NCI-H1105 (cell line): ENCODE measurements at regions not wholly inside any gene's neighbourhood (a gene's known extent, or its start where the extent isn't known, plus 50 kb on each side); places are given as distances from the start of the nearest gene placed in this dataset.

Experiments used
- DNase-seq: peaks from one replicate; lab custom pipeline; 2025; lab: John Stamatoyannopoulos, UW

DNA sequence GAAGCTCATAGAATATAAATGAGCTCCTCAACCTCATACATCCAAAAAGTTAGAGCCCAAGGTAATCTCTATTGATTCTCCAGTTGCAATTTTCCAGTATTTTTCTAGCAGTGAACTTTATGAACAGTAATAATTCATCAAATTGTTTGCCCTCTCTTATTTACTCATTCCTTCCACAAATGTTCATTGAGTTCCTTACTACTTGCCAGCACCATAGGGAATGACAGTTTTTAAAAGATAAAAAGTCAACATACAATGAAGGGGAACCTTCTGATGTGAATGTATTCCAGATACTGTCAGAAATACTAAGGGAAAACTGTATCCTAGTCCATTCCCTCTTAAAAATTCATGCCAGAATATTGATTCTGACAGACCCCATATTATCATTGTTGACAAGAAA is 277.0 kb upstream of the C1orf87 start:
- no peak for DNase-seq

DNA sequence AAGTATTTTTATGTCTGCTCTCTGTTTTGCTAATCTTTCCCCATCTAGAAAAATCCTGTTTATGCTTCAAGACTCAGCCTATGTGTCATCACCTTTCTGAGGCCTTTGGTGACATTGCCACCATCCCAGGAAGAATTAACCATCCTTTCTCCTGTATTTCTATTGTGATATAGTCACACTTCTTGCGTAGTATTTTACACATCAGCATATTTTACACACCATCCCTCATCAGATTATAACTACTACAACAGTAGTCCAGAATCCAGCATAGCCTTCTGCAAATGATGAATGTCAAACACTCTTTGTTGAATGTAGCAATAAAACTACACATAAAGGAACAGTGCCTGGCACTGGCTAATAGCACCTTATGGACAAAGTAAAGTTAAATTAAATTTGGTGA is 275.3 kb upstream of the C1orf87 start:
- DNase-seq: no peak

DNA sequence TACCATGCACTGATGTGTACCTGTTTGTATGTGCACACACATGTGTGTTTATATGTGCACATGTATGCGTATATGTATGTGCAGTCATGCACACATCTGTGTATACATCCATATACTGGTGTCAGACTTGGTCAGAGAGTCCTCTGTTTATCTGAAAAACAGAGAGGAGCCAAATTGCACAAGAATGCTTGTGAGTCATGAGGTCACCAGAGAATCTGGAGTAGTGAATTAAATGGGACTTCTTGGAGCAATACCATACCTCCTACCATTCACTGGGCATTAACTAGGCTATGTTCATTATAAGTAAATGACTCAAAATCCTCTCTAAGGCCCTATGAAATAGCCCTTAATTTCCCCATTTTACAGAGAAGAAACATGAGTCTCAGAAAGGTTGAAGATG is 272.1 kb upstream of the C1orf87 start:
- DNase-seq: no peak

DNA sequence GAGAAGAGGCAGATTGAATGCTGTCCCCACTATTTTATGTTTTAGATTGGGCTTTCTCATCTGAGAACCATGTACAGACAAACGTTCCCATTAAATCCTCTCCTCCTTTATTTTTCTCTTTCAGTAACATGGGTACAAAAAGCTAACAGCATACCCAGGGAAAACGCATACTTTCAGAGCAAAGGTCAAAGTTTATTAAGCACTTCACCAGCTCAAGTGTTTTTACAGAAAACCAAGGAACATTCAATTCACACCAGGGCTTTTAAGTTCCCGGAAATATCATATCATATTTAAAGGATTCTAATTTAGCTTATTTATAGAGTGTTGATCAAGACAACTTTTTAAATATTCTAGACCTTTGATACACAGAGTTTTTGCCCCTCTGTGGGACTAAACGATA is 271.5 kb upstream of the C1orf87 start:
- no peak for DNase-seq

DNA sequence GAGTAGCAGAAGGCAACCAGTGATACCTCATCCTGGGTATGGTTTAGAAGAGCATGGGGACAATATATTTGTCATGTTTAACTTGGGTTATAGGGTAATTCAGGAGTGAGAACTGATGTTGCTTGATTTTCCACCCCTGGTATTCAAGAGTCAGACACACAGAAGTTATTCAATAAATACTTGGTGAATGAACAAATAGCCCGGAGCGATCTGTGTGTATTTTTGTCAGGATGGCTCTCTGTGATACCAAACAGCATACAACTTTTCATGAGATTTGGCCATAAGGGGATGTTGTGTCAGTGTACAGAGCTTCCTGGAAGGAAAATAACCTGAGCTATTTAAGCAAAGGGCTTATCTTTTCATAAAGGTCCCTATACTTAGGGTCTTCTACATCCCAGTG is 270.2 kb upstream of the C1orf87 start:
- DNase-seq: no peak

DNA sequence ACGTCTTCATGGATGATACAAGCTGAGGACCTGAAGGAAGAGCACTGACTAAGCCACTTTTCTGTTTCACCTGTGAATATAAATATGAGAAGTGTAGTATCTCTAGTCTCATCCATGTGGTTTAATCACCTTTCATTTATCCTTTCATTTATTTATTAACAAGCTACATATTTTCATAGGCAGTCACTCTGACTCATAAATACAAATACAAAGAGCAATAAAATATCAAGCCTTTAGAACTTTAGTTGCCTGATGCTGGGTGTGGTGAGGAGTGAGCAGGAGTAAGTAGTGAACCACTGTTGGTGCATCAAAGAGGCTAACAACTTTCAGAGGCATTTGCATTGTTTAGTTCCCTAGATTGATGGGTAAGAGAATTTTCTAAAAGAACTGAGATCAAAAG is 269.0 kb upstream of the C1orf87 start:
- no peak for DNase-seq

DNA sequence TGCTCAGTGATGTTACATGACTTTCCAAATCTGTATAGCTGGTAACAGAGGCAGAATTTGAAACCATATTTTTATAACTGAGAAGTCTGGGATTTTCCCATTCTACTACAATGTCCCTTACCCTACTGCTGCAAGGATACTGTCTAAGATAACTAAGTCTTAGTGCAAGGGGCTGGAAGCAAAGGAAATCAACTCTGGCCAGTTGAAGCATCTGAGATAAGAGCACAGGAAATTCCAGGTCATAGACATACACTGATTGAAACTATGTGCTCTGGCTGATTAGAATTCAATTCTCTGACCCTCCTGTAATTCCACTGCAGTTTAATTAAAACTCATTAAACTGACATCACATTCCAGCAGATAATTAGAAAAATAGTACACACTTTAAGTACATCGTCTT is 267.7 kb upstream of the C1orf87 start:
- DNase-seq: no peak

DNA sequence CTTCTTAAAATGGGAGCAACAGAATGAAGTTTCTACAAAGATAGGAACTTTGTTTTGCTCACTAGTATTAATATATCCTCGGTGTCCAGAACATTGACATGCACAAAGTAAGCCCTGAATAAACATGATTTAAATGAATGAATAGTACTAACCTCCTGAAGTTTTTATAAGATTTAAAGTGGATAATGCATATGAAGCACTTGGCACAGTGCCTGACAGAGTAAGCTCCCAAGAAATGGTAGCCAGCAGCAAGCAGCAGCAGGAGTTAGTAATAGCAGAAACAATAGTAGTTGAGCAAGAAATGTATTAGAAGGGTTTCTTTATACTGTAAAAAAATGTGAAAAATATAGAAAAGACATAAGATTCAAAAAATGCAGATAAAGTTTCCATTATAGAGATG is 258.1 kb upstream of the C1orf87 start:
- no peak for DNase-seq

DNA sequence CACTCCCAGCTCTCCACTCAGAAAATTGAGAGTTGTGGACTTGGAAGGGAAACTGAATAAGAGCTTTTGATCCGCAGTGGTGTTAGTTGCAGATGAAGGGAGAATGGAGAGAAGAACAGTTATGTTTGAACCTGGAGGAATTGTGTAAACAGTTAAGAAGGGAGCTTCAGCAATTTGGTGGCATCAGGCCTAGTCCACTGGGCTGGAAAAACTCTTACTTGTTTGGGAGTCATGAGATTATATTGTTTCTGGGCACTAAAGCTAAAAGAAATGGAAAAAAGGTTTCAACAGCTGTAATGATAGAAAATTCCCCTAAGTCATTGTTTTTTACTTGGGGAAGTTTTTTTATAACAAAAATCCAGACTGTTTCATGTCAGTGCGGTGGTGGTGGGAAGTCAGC is 256.1 kb upstream of the C1orf87 start:
- DNase-seq: no peak

DNA sequence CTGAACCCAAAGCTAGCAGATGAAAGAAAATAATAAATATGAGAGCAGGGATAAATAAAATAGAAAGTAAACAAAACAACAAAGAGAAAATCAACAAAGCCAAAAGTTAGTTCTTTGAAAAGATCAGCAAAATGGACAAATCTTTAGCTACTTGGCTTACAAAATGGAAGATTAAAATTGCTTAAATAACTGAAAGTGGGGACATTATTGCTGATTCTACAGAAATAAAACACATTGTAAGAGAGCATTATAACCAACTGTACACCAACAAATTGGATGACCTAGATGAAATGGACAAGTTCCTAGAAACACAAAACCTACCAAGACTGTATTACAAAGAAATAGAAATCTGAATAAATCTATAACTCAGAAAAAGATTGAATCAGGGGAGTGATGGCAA is 238.3 kb upstream of the C1orf87 start:
- DNase-seq: no peak

DNA sequence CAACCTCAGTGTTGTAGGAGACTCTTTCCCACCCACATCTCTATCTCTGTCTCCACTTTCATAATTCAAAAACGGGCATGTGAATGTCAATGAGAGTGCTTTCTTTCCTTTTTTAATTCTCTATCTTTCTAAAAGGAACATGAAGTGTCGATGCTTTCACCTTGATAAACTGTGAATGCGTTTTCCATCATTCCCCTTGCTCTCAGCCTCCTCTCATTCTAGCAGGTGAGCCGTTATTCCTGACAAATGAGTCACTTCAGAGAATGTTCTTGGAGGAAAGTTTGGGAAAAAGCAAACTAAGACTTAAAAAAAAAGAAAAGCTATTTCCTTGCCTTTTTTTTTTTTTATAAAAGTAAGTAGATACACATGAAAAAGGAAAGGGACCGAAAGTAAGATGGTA is 226.0 kb upstream of the C1orf87 start:
- DNase-seq: no peak

DNA sequence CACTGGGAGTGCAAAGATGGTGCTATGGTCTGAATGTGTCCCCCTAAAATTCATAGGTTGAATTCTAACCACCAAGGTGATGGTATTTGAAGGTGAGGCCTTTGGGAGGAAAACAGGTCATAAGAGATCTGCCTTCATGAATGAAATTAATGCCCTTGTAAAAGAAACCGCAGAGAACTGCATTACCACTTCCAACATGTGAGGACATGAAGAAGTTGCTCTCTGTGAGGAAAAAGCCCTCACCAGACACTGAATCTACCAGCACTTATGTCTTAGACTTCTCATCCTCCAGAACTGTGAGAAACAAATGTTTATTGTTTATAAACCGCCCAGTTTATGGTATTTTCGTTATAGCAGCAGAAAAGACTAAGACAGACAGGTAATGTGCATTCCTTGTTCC is 224.7 kb upstream of the C1orf87 start:
- no peak for DNase-seq

DNA sequence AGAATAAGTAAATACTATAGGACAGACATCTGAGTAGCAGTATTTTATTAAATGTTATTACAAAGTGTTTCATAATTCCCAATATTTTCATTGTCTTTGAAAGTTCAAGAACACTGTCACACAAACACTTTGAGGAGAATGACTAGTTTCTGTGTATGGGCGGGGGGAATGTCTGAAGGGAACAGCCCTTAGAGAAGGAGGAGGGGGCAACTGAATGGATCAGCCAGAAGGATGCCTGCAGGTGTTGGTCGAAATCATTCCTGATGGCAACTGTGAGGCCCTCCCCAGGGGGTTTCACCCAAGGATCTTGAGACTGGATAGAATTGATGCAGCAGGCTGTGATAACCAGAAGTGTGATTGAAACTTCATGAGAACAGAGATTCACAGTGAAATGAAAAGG is 223.2 kb upstream of the C1orf87 start:
- DNase-seq: no peak

DNA sequence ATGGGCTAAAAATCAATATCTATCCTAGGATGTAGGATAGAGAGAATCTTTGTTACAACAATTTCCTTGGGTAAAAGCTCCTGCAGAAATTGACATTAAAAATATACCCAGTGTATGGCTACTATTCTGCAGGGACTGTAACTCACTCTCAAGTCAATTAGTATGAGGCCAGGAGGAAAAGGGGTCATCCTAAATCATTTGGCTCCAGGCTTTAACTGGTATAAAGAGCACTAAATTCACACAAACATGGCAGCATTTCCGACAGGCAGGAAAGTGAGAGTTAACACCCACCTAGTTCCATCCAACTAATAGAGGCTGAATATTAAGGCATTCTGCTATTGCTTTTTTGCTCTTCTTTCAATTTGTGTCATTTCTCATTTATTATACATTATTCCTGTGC is 218.6 kb upstream of the C1orf87 start:
- no peak for DNase-seq

DNA sequence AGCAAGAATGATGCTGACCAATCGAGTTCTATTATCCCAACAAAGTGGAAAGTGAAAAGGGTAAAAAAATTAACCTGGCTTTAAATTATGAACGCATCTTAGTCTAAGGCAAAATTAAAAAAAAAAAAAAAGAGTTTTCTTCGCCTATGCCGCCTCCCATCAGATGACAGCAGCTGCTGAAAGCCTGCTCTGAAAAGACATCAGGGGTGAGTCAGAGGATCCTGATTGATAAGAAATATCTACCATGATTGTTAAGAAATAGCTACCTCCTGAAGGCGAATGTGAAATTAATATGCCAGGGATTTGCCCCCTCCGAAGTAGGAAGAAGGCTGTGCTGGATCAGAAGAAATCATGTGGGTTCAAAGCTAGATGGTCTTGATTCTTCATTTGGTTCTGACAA is 216.8 kb upstream of the C1orf87 start:
- DNase-seq: no peak

DNA sequence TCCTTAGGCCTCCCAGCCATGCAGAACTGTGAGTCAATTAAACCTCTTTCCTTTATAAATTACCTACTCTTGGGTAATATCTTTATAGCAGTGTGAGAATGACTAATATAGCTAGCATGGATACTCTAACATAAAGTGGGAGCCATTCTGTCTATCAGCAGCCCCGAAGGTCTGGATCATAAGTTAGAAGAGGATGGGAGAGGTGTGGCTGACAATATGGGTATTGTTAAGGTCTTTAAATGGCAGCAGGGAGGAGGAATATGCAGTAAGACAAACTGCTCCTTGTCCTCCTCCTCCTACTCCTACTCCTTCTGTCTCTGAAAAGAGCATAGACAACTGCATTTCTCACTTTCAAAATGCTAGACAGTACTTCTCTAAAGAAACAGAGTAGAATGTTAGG is 214.0 kb upstream of the C1orf87 start:
- no peak for DNase-seq

DNA sequence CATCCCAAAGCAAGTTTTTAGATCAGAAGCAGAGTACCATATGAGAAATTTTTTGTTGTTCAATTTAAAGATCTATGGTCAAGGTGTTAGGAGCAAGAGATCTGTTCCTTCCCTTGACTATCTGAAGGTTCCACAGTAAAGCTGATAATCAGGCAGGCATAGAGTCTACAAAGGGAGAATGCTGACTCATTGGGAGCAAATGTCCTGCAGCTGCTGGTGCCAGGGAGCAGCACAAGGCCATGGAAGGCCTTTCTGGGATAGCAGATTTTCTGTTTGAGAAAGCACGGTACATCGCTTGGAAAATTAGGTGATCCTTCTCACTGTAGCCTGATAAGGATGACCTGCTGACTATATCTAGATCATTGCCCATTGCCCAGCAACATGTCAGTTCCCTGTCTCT is 210.1 kb upstream of the C1orf87 start:
- no peak for DNase-seq

DNA sequence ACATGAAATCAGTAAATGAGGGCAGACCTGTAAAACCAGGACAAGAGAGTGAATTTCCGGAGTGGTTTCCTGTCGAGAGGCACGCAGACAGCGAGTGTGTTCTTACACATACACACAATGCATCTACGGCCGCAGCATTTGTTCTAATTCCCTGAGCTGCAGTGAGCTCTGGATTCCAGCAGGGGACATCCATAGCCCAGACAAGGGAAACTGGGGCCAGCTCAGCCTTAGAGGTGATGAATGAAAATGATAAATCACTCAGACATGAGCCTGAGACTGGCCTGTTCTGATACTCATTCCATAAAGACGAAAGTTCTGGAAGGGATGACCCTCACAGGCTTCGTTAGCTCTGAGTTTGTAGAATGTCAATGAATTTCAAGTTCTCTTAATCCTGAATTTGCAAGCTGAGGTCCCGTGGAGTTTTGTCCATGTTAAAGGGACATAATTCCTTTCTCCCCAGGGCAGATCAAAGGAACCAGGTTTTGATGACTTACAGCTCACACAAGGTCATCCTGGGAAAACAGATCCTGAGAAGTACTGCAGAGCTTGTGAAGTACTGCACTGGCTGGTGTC is 207.9 kb upstream of the C1orf87 start:
- DNase-seq: peak; percentile 80

DNA sequence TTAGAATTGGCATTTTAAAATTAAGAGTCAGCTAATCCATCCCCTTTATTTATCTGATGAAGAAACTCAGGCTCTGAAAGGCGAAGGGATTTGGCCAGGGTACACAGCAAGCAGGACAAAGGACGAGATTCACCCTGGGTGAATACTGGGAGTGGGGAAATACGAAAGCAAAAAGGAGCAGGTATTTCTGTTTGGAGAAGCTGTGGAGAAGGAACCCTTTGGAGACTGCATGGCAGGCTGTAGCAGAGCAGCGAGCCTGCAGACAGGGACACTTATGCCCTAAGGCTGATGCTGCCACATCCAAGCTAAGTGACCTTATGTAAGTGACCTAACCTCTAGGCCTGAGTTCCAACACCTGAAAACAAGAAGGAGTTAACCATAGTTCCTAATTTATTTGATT is 207.2 kb upstream of the C1orf87 start:
- DNase-seq: no peak

DNA sequence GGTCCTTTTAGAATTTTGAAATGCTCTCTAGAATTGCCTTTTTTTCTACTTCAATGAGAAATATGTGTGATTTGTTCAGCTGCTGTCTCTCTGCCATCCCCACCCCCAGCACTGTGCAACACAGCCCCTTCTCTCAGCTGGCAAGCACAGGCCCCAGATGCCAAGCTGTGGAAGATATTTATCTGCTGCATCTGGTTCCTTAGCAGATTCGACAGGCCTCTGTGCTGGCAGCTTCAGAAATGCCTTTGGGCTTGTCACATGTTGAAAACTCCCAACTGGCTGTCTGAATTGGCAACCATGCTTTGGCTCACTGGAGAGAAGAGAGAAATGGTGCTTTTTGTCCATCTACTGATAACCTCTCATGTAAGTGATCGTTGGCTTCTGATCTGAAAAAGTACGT is 206.7 kb upstream of the C1orf87 start:
- no peak for DNase-seq

DNA sequence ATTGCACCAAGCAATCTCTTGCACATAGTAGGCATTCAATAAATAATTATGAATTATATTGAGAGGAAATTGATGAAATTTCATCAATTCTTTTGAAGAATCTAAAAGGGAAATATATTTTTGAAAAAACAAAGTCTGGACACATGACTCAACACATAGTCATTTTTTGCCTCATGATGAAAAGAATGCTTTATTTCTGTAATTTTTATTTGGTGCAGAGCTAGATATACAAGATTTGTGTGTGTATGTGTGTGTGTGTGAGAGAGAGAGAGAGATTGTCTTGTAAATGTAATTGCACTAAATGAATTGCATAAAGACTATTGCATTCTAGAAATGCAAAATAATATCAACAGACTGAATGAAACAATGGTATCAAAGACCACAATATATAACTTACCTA is 206.2 kb upstream of the C1orf87 start:
- DNase-seq: no peak

DNA sequence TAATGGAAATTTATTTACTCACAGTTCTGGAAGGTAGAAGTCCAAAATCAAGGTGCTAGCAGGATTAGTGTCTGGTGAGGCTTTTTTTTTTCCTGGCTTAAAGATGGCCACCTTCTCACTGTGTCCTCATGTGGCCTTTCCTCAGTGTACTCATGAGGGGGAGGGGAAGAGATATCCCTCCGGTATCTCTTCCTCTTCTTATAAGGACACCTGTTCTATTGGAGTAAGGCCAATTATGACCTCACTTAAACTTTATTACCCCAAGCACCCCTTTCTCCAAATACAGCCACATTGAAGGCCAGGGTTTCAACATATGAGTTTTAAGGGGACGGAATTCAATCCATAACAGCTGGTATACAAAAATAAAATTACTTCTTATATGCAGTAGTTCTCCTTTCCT is 203.7 kb upstream of the C1orf87 start:
- DNase-seq: no peak

DNA sequence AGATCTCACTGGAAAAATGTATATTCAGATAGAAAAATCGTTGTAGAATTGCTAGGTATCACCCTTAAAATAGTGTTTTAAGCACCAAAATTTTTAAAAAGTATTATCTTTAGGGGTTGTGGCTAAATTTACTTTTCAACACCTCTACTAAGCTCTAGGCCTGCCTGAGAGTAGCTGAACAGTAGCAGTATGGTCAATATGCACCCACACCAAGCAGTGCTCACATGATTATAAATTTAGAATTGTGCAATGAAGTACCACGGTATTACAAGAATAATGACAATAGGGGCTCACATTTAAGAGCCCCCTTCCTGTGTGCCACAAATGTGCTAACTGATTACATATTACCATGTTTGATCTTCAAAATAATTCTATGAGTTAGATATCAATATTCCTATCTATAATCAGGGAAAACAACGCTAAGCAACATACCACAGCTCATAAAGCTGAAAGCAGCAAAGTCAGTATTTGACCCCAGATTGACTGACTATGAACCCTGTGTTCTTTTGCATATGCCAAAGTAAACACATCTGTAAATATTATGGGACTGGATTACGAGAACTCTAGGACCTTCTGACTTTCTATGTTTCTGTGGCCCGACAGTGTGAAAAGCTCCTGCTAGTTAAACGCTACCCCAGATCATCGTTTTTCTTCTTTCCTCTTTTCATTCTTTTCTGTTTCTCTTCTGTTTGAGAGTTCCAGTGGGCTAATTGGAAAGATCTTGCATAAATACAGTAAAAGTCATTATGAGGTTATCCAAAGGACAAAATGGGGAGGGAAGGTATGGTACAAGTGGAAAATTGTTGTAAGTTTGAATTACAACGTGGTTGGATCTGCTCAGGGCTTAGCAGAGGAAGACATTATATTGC is 201.1 kb upstream of the C1orf87 start:
- DNase-seq: no peak

DNA sequence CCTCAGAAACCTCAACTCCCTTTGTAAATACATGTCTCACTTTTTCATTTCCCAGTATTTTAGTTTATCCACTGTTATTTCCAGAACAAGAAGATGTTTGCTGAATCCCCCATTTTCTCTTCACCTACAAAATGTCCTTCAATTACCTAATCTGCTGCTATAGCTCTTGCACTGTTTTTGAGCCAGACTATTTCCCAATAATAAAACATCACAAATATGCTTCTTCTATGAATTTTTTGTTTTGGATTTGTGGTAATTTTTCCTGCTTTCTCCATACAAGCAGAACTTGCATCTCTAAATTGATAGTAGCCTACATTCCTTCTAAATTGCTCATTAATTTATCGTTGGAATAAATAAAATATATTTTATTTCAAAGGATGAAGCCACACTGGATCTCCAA is 199.6 kb upstream of the C1orf87 start:
- DNase-seq: no peak
